ENCODE measurements at regions not wholly inside any gene's neighbourhood (a gene's known extent, or its start where the extent isn't known, plus 50 kb on each side); places are given as distances from the start of the nearest gene placed in this dataset.

GRCh38 chr11:80562523-80563125 lies 1121.8 kb upstream of the TENM4 start:
- TF ChIP-seq FOXM1 (IDR thresholded peaks at IDR 0.05; ENCODE audit: borderline replicate concordance) (no peak), BHLHE40 (IDR thresholded peaks at IDR 0.05; ENCODE audit: borderline replicate concordance) (no peak), FOXA1 (IDR thresholded peaks at IDR 0.05) (no peak)
